ENCODE measurements at regions not wholly inside any gene's neighbourhood (a gene's known extent, or its start where the extent isn't known, plus 50 kb on each side); places are given as distances from the start of the nearest gene placed in this dataset.

DNA sequence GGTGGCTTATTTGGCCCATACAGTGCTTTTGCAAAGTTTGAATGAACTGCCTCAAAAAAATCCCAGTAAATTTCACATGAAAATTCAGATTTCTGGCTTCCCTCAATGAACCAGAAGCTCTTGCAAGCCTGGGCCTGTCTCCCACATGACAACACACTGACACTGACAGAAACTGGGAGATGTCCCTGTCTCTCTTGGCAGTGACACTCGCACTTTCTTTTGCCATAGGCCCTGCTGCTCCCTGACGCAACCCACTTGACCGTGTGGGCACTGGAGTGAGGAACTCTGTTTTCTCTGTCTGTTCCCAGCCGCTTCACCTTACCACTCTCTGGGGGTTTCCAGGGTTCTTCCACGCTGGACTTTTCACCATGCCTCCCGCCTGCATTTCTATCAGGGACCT, 524.5 kb downstream of the SHQ1 start:
- Histone ChIP-seq H3K36me3 (ENCODE audit: control insufficient read depth in 1 of 2, insufficient read depth in 2 of 2, low read length in 2 of 2) (no peaks in the 10 kb centered on the region), H3K4me3 (ENCODE audit: low read depth in 1 of 2, low read length in 2 of 2) (no peak overlapping the region), H3K9me3 (ENCODE audit: control insufficient read depth in 1 of 2, low read length in 2 of 2) (no peaks in the 10 kb centered on the region), H3K27ac (ENCODE audit: low read length) (no peak overlapping the region), H3K27me3 (ENCODE audit: low read depth, low read length) (no peaks in the 10 kb centered on the region), H3K4me1 (ENCODE audit: control insufficient read depth in 1 of 2, insufficient read depth in 2 of 2, low read length in 2 of 2) (peaks cover 0 to 1% of the 10 kb centered on the region in 2 donors)

DNA sequence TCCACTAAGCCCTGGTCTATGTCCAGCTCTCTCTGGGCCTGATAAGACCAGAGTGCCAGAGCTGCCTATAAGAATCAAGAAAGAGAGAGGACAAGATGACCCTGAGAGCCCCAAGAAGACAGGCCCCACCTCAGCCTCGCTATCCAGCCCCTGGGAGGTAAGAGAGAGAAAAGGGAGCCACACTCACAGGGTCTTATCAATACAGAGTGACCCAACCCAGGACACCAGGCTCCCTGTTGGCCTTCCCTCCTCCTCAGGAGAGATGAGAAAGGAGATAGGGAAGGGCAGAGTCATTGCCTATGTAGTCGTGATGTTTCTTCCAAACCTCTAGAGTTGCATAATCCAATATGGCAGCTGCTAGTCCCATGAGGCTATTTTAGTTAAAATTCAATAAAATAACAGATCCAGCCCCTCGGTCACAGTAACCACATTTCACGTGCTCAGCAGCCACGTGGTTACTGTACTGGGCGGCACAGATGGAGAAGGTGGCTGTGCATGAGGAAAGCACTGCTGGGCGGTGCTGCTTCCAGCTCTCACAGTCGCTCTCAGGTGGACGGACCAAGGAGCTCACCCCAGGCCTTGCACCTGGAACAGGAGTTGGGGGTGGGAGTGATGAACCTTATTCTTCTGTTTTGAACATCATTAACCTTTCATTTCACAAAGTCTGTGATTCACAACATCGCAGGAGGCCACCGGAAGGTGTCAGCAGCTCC, 525.8 kb downstream of the SHQ1 start:
- Histone ChIP-seq H3K36me3 (ENCODE audit: control insufficient read depth in 1 of 2, insufficient read depth in 2 of 2, low read length in 2 of 2) (no peaks in the 10 kb centered on the region), H3K9me3 (ENCODE audit: control insufficient read depth in 1 of 2, low read length in 2 of 2) (no peaks in the 10 kb centered on the region), H3K27me3 (ENCODE audit: low read depth, low read length) (no peaks in the 10 kb centered on the region), H3K27ac (ENCODE audit: low read length) (no peak overlapping the region), H3K4me3 (ENCODE audit: low read depth in 1 of 2, low read length in 2 of 2) (no peak overlapping the region), H3K4me1 (ENCODE audit: control insufficient read depth in 1 of 2, insufficient read depth in 2 of 2, low read length in 2 of 2) (peaks cover 0 to 5% of the 10 kb centered on the region in 2 donors)

DNA sequence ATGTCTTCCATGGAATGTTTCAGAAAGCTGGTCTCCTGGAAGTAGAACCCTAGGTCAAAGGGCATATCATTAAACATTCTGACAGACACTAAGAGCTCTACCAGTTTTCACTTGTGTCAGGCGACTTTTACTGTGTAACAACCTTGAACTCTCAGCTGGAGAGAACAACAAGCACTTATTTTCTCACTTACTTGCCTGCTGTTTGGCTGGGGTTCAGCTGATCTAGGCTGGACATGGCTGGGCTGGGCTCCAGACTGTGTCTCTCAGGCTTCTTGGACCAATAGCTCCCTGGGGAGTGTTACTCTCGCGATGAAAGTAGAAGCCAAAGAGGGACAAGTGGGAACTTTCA, 527.3 kb downstream of the SHQ1 start:
- no peak overlapping the region for H3K4me3 ChIP-seq (ENCODE audit: low read depth in 1 of 2, low read length in 2 of 2)
- peaks cover 0 to 5% of the 10 kb centered on the region in 2 donors for H3K4me1 ChIP-seq (ENCODE audit: control insufficient read depth in 1 of 2, insufficient read depth in 2 of 2, low read length in 2 of 2)
- no peak overlapping the region for H3K27ac ChIP-seq (ENCODE audit: low read length)
- no peaks in the 10 kb centered on the region for H3K36me3 ChIP-seq (ENCODE audit: control insufficient read depth in 1 of 2, insufficient read depth in 2 of 2, low read length in 2 of 2)
- no peaks in the 10 kb centered on the region for H3K9me3 ChIP-seq (ENCODE audit: control insufficient read depth in 1 of 2, low read length in 2 of 2)
- no peaks in the 10 kb centered on the region for H3K27me3 ChIP-seq (ENCODE audit: low read depth, low read length)

DNA sequence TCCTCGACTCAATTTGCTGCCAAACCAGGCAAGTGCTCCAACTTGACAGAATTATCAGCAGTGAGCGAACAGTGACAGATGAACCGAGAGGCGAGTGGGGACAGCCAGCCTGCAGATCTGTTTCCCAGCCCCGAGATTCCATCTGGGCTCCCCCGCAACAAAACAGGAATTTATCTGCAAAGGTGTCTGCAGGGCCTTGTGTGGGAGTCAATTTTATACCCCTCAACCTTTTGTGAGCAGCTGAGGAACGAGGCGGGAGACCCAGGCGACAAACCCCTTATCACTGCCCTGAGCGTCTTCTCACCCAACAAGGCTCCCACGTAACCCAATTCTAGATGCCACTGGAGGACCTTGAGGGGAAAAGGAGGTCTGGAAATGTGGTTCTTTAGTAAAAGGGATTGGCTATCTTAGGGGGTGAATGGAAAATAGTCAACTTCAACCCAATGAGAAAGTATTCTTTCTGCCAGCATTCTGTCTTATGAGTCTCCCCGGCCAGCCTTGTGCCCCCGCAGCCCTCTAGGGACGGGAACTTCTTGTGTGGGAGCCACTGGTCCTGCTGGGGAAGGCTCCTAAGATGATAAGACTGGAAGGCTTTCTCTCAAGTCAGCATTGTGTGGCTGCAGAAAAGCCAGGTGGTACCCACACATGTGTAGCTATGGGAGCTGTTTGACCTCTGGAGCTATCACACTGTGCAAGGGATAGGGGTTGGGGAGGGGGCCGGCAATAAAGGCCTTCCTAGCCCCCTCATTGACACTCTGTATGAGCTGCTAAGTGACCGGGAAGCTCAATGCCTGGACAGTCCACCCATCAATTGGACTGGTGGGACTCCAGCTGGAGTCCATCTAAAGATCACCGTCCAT, 527.9 kb downstream of the SHQ1 start:
- H3K27ac ChIP-seq (ENCODE audit: low read length) = no peak overlapping the region
- peaks cover 0 to 5% of the 10 kb centered on the region in 2 donors for H3K4me1 ChIP-seq (ENCODE audit: control insufficient read depth in 1 of 2, insufficient read depth in 2 of 2, low read length in 2 of 2)
- H3K27me3 ChIP-seq (ENCODE audit: low read depth, low read length) = no peaks in the 10 kb centered on the region
- no peaks in the 10 kb centered on the region for H3K9me3 ChIP-seq (ENCODE audit: control insufficient read depth in 1 of 2, low read length in 2 of 2)
- no peak overlapping the region for H3K4me3 ChIP-seq (ENCODE audit: low read depth in 1 of 2, low read length in 2 of 2)
- no peaks in the 10 kb centered on the region for H3K36me3 ChIP-seq (ENCODE audit: control insufficient read depth in 1 of 2, insufficient read depth in 2 of 2, low read length in 2 of 2)

DNA sequence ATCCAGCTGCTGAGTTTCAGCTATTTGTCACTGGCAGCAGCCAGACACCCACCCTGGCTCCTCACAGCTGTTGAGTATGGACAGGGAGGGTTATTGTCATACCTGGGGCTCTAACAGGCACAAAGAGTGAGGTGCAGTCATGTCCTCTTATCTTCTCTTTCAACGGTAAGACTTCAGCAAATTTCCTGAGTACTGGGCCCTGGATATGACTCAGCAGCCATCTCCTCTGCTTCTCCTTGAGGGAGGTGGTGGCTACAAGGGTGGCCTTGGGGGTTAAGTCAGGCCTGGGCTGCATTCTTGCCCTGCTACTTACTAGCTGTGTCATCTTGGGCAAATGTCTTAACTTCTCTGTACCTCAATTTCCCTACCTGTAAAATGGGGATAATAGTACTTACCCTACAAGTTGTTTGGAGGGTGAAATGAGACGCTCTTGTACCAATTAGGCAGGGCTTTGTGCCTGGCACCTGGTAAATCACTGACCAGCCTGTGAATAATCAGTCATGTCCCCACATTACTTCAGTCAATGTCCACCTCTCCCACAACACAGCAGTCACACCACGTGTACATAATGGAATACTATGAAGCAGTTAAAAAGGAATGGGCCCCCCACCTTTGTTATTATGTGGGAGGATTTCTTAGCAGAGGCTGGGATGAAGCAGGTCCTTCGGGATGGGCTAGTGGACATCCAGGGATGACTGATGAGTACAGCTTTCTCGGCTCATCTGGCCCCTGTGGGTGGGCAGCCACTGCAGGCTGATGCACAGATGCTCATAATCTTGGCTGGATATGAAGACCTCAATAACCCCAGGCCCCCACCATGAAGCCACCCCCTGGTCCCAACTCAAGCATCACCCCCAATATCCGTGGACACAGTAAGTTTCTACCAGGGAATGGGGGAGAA, 528.8 kb downstream of the SHQ1 start:
- H3K4me1 ChIP-seq (ENCODE audit: control insufficient read depth in 1 of 2, insufficient read depth in 2 of 2, low read length in 2 of 2) = peaks cover 0 to 5% of the 10 kb centered on the region in 2 donors
- no peaks in the 10 kb centered on the region for H3K27me3 ChIP-seq (ENCODE audit: low read depth, low read length)
- no peak overlapping the region for H3K4me3 ChIP-seq (ENCODE audit: low read depth in 1 of 2, low read length in 2 of 2)
- no peak overlapping the region for H3K27ac ChIP-seq (ENCODE audit: low read length)
- H3K36me3 ChIP-seq (ENCODE audit: control insufficient read depth in 1 of 2, insufficient read depth in 2 of 2, low read length in 2 of 2) = no peaks in the 10 kb centered on the region
- no peaks in the 10 kb centered on the region for H3K9me3 ChIP-seq (ENCODE audit: control insufficient read depth in 1 of 2, low read length in 2 of 2)

DNA sequence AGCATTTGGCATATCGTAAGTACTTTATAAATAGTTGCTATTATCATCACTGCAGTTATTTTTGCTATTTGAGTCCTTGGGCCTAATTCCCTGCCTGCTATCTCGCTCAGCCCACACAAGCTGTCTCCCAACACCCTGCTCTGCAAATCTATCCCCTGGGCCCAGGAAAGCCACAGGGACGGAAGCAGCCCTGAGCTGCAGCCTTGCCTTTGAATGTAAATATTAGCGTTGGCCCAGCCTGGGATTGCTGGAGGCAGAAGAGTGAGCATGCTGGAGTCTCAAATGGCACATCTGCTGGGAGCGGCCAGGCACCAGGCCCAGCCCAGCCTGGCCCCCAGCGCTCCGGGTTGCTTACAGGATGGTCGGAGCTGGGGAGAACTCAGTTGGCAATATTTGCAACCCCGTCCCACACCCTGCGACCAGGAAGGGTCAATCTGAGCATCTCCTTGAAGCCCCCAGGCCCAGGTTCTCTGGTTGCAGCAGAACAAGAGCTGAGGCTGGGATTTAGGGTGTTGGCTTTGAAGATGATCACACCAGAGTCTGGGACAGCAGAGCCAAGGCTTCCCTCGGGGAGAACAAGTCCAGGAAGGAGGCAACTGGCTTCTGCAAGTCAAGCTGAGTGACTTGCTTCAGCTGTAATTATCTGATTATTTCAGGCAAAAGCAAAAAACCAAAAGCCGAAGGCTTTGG, 529.6 kb downstream of the SHQ1 start:
- Histone ChIP-seq H3K4me1 (ENCODE audit: control insufficient read depth in 1 of 2, insufficient read depth in 2 of 2, low read length in 2 of 2) (peaks cover 0 to 5% of the 10 kb centered on the region in 2 donors), H3K27ac (ENCODE audit: low read length) (no peak overlapping the region), H3K9me3 (ENCODE audit: control insufficient read depth in 1 of 2, low read length in 2 of 2) (no peaks in the 10 kb centered on the region), H3K36me3 (ENCODE audit: control insufficient read depth in 1 of 2, insufficient read depth in 2 of 2, low read length in 2 of 2) (no peaks in the 10 kb centered on the region), H3K27me3 (ENCODE audit: low read depth, low read length) (no peaks in the 10 kb centered on the region), H3K4me3 (ENCODE audit: low read depth in 1 of 2, low read length in 2 of 2) (no peak overlapping the region)

DNA sequence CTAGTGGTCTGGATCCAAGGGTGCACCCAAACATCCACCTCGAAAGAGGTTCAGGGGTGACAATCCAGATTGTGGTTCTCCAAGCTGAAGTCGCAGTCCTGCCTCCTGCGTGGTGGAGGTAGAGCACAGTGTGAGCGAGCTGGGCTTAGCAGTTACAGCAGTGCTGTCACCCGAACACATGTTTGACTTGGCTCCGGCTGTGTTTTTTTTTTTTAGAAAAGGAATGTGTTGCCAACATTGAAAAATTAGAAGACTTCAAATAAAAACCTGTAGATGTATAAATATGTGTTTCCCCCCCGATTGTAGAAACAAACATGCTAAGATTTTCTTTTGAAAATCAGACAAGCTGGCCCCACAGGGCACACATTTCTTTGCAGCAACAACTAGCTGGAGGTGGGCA, 530.8 kb downstream of the SHQ1 start:
- H3K4me3 ChIP-seq (ENCODE audit: low read depth in 1 of 2, low read length in 2 of 2) = no peak overlapping the region
- H3K36me3 ChIP-seq (ENCODE audit: control insufficient read depth in 1 of 2, insufficient read depth in 2 of 2, low read length in 2 of 2) = no peaks in the 10 kb centered on the region
- H3K9me3 ChIP-seq (ENCODE audit: control insufficient read depth in 1 of 2, low read length in 2 of 2) = no peaks in the 10 kb centered on the region
- H3K4me1 ChIP-seq (ENCODE audit: control insufficient read depth in 1 of 2, insufficient read depth in 2 of 2, low read length in 2 of 2) = peaks cover 0 to 5% of the 10 kb centered on the region in 2 donors
- H3K27ac ChIP-seq (ENCODE audit: low read length) = no peak overlapping the region
- H3K27me3 ChIP-seq (ENCODE audit: low read depth, low read length) = no peaks in the 10 kb centered on the region

DNA sequence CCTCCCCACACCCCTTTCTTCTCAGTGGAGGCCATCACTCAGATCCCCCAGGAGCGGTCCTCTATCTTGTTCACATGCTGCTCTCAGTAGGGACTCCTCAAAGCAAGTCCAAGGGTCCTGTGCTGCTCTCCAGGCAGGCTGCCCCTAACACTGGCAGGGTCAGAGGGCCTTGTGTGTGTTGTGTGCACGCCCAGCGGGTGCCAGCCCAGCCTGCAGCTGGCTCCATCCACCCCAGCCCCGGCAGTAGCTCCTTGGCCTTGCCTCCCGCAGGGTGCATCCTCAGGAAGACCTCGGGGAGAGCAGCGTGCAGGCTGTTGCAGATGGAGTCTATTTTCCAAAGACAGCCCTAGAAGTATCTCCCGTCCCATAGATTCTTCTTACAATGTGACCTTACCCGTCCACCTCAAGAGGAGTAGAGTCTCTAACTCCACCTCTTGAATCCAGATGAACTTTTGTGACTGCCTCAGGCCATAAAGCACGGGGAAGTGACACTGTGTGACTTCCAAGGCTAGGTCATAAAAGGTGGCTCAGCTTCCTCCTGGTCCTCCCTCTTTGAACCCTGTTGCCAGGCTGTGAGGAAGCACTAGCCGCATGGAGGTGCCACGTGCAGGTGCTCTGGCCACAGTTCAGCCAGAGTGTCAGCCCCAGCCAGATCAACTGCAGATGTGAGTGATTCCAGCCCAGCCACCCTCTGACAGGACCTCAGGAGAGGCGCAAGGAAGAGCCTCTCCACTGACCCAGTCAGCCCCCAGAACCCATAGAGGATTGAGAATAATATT, 531.6 kb downstream of the SHQ1 start:
- Histone ChIP-seq H3K27me3 (ENCODE audit: low read depth, low read length) (no peaks in the 10 kb centered on the region), H3K4me3 (ENCODE audit: low read depth in 1 of 2, low read length in 2 of 2) (no peak overlapping the region), H3K36me3 (ENCODE audit: control insufficient read depth in 1 of 2, insufficient read depth in 2 of 2, low read length in 2 of 2) (no peaks in the 10 kb centered on the region), H3K27ac (ENCODE audit: low read length) (no peak overlapping the region), H3K9me3 (ENCODE audit: control insufficient read depth in 1 of 2, low read length in 2 of 2) (no peaks in the 10 kb centered on the region), H3K4me1 (ENCODE audit: control insufficient read depth in 1 of 2, insufficient read depth in 2 of 2, low read length in 2 of 2) (peaks cover 0 to 5% of the 10 kb centered on the region in 2 donors)

DNA sequence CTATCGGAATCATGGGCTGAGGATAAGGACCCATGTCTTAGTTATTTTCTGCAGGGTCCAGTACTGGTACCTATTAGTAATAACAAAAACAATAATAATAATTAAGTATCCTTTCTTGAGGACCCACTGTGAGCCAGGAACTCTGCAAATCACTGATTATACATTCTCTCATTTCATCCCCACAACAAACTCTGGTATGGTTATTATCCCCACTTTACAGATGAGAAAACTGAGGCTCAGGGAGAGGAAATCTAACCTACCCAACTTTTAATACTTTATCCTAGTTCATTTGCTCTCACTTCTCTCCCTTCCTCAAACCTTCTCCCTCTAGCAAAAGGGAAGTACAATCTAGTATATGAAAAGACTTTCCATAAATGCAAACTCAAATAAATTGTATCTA, 528.4 kb upstream of the PROK2 start:
- Histone ChIP-seq H3K4me1 (ENCODE audit: control insufficient read depth in 1 of 2, insufficient read depth in 2 of 2, low read length in 2 of 2) (peaks cover 5 to 9% of the 10 kb centered on the region in 2 donors), H3K27me3 (ENCODE audit: low read depth, low read length) (no peaks in the 10 kb centered on the region), H3K4me3 (ENCODE audit: low read depth in 1 of 2, low read length in 2 of 2) (no peak overlapping the region), H3K27ac (ENCODE audit: low read length) (no peak overlapping the region), H3K36me3 (ENCODE audit: control insufficient read depth in 1 of 2, insufficient read depth in 2 of 2, low read length in 2 of 2) (no peaks in the 10 kb centered on the region), H3K9me3 (ENCODE audit: control insufficient read depth in 1 of 2, low read length in 2 of 2) (no peaks in the 10 kb centered on the region)

DNA sequence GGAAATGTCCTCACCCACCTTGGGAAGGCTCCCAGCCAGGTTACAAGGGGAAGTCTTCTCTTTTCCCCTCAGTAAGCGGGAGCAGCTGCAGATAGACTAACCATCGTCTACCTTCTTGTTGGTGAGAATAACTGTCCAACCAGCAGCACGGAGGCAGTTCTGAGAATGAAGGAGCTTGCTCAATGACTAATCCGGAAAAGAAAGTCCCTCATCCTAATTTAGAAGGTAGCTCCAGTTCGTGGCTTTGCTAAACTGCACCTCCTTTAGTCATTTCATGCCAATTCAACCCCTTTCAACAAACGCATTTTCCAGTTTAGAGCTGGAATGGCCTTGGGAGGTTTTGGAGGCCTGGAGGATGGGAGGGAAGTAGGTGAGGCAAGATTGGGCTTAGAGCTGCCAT, 527.4 kb upstream of the PROK2 start:
- Histone ChIP-seq H3K4me3 (ENCODE audit: low read depth in 1 of 2, low read length in 2 of 2) (no peak overlapping the region), H3K27me3 (ENCODE audit: low read depth, low read length) (no peaks in the 10 kb centered on the region), H3K36me3 (ENCODE audit: control insufficient read depth in 1 of 2, insufficient read depth in 2 of 2, low read length in 2 of 2) (no peaks in the 10 kb centered on the region), H3K9me3 (ENCODE audit: control insufficient read depth in 1 of 2, low read length in 2 of 2) (no peaks in the 10 kb centered on the region), H3K27ac (ENCODE audit: low read length) (no peak overlapping the region), H3K4me1 (ENCODE audit: control insufficient read depth in 1 of 2, insufficient read depth in 2 of 2, low read length in 2 of 2) (peaks cover 5 to 9% of the 10 kb centered on the region in 2 donors)
